H9 (cell line): ENCODE measurements at regions not wholly inside any gene's neighbourhood (a gene's known extent, or its start where the extent isn't known, plus 50 kb on each side); places are given as distances from the start of the nearest gene placed in this dataset.

Source experiments
- DNase-seq: peaks from one replicate; pipeline ENCODE4 v3.0.0-alpha.2; 2017
- H2AFZ ChIP-seq: one replicate; pipeline ENCODE4 v1.6.1; 2013; ENCODE audit warnings: mild to moderate bottlenecking, low read length, control low read depth, moderate library complexity
- H2AK5ac ChIP-seq: 2 replicates; pipeline ENCODE4 v1.6.1; 2013; ENCODE audit warnings: low read length, control low read depth, mixed read lengths; ENCODE audit not compliant: insufficient read length
- H2BK120ac ChIP-seq: one replicate; pipeline ENCODE4 v1.6.1; 2013; ENCODE audit warnings: low read depth, mild to moderate bottlenecking, low read length, control low read depth, inconsistent platforms; ENCODE audit not compliant: poor library complexity, severe bottlenecking
- H2BK12ac ChIP-seq: 2 replicates; pipeline ENCODE4 v1.6.1; 2013; ENCODE audit warnings: low read length, control low read depth, mixed read lengths, low read depth; ENCODE audit not compliant: insufficient read length
- H2BK15ac ChIP-seq: 2 replicates; pipeline ENCODE4 v1.6.1; 2013; ENCODE audit warnings: low read depth, low read length, control low read depth
- H2BK20ac ChIP-seq: one replicate; pipeline ENCODE4 v1.6.1; 2013; ENCODE audit warnings: low read depth, mild to moderate bottlenecking, low read length, control low read depth, inconsistent platforms; ENCODE audit not compliant: poor library complexity, severe bottlenecking
- H2BK5ac ChIP-seq: 2 replicates; pipeline ENCODE4 v1.6.1; 2013; ENCODE audit warnings: low read length, control low read depth, mixed read lengths; ENCODE audit not compliant: insufficient read length
- H3K14ac ChIP-seq: 2 replicates; pipeline ENCODE4 v1.6.1; 2013; ENCODE audit warnings: low read length, control low read depth; ENCODE audit not compliant: insufficient read depth
- H3K18ac ChIP-seq: 2 replicates; pipeline ENCODE4 v1.6.1; 2013; ENCODE audit warnings: low read depth, mild to moderate bottlenecking, mixed read lengths, low read length, control low read depth; ENCODE audit not compliant: insufficient read length
- H3K23ac ChIP-seq: 2 replicates; pipeline ENCODE4 v1.6.1; 2013; ENCODE audit warnings: low read length, control low read depth, mixed read lengths, low read depth; ENCODE audit not compliant: insufficient read length
- H3K23me2 ChIP-seq: 2 replicates; pipeline ENCODE4 v1.6.1; 2013; ENCODE audit warnings: low read depth, mild to moderate bottlenecking, mixed read lengths, low read length, control low read depth; ENCODE audit not compliant: insufficient read length, poor library complexity, severe bottlenecking
- H3K27ac ChIP-seq: 2 replicates; pipeline ENCODE4 v1.5.1; 2013; ENCODE audit warnings: low read length, control low read depth, mixed read lengths, low read depth; ENCODE audit not compliant: insufficient read length
- H3K27me3 ChIP-seq: 2 replicates; pipeline ENCODE4 v1.6.1; 2013; ENCODE audit warnings: low read length, control low read depth, inconsistent platforms; ENCODE audit not compliant: insufficient read depth
- H3K4ac ChIP-seq: 2 replicates; pipeline ENCODE4 v1.6.1; 2013; ENCODE audit warnings: low read depth, mild to moderate bottlenecking, control low read depth, inconsistent platforms, low read length, moderate library complexity
- H3K4me1 ChIP-seq: 2 replicates; pipeline ENCODE4 v1.6.1; 2013; ENCODE audit warnings: low read length, control low read depth, inconsistent platforms; ENCODE audit not compliant: insufficient read depth
- H3K4me2 ChIP-seq: 2 replicates; pipeline ENCODE4 v1.6.1; 2013; ENCODE audit warnings: low read length, control low read depth, mixed read lengths; ENCODE audit not compliant: insufficient read length, insufficient read depth
- H3K56ac ChIP-seq: 2 replicates; pipeline ENCODE4 v1.6.1; 2013; ENCODE audit warnings: low read depth, mild to moderate bottlenecking, mixed read lengths, low read length, control low read depth; ENCODE audit not compliant: insufficient read length
- H3K79me1 ChIP-seq: 2 replicates; pipeline ENCODE4 v1.6.1; 2013; ENCODE audit warnings: low read depth, mild to moderate bottlenecking, moderate library complexity, low read length, control low read depth, inconsistent platforms; ENCODE audit not compliant: insufficient read depth, poor library complexity, severe bottlenecking
- H3K79me2 ChIP-seq: 2 replicates; pipeline ENCODE4 v1.6.1; 2013; ENCODE audit warnings: low read length, control low read depth, inconsistent platforms; ENCODE audit not compliant: insufficient read depth
- H3K9ac ChIP-seq: 2 replicates; pipeline ENCODE4 v1.6.1; 2013; ENCODE audit warnings: low read length, control low read depth, mixed read lengths; ENCODE audit not compliant: insufficient read length; ENCODE audit errors: extremely low read depth
- H3K9me3 ChIP-seq: one replicate; pipeline ENCODE4 v1.6.1; 2013; ENCODE audit warnings: low read depth, low read length, inconsistent platforms; ENCODE audit not compliant: control insufficient read depth
- H3T11ph ChIP-seq: one replicate; pipeline ENCODE4 v1.6.1; 2013; ENCODE audit warnings: mild to moderate bottlenecking, low read length, control low read depth, inconsistent platforms
- H4K20me1 ChIP-seq: one replicate; pipeline ENCODE4 v1.6.1; 2013; ENCODE audit not compliant: control insufficient read depth, insufficient read length, insufficient read depth
- H4K5ac ChIP-seq: 2 replicates; pipeline ENCODE4 v1.6.1; 2013; ENCODE audit warnings: low read depth, mild to moderate bottlenecking, mixed read lengths, low read length, control low read depth; ENCODE audit not compliant: insufficient read length
- H4K8ac ChIP-seq: replicated peaks from 2 replicates; pipeline ENCODE4 v1.6.1; 2013; ENCODE audit warnings: low read length, control low read depth, mixed read lengths, low read depth; ENCODE audit not compliant: insufficient read length
- H4K91ac ChIP-seq: 2 replicates; pipeline ENCODE4 v1.6.1; 2013; ENCODE audit warnings: low read depth, mild to moderate bottlenecking, moderate library complexity, mixed read lengths, low read length, control low read depth; ENCODE audit not compliant: insufficient read length
- H3K27ac Mint-ChIP-seq, 3 experiments: 2 replicates in 2 of 3; 3 replicates in 1 of 3; pipeline ENCODE4 v1.8.0; 2020 to 2021; ENCODE audit warnings: mixed read lengths in 3 of 3, mild to moderate bottlenecking in 1 of 3, moderate library complexity in 1 of 3
- H3K27me3 Mint-ChIP-seq: 2 replicates; pipeline ENCODE4 v1.8.0; 2021; ENCODE audit warnings: low read depth, mild to moderate bottlenecking, moderate library complexity, mixed read lengths
- H3K36me3 Mint-ChIP-seq, 3 experiments: 2 replicates in 2 of 3; 3 replicates in 1 of 3; pipeline ENCODE4 v1.8.0; 2020 to 2021; ENCODE audit warnings: low read depth in 3 of 3, mixed read lengths in 3 of 3; ENCODE audit not compliant: insufficient read depth in 1 of 3
- H3K4me1 Mint-ChIP-seq, 2 experiments: 2 replicates each; pipeline ENCODE4 v1.8.0; 2020; ENCODE audit warnings: mixed read lengths in 2 of 2
- H3K4me3 Mint-ChIP-seq, 2 experiments: 2 replicates in 1 of 2; 3 replicates in 1 of 2; pipeline ENCODE4 v1.8.0; 2020 to 2021; ENCODE audit warnings: mild to moderate bottlenecking in 2 of 2, mixed read lengths in 2 of 2, moderate library complexity in 1 of 2
- H3K9me3 Mint-ChIP-seq, 2 experiments: 2 replicates in 1 of 2; 3 replicates in 1 of 2; pipeline ENCODE4 v1.8.0; 2020; ENCODE audit warnings: mild to moderate bottlenecking in 2 of 2, mixed read lengths in 2 of 2, moderate library complexity in 1 of 2
- WGBS: extraction: QIAGEN DNeasy Blood & Tissue Kit; methylation state at CpG from one replicate; pipeline ENCODE4 v1.1.7; 2013; ENCODE audit warnings: missing lambda C conversion rate, low lambda C conversion rate, mixed read lengths; ENCODE audit not compliant: insufficient read length; ENCODE audit errors: extremely low coverage; 5-methylcytosine and 5-hydroxymethylcytosine counted together
- TF ChIP-seq, protein P1 (sequence below): fragments of 200-600 bp; sonication (generic); conservative IDR thresholded peaks from 3 replicates; pipeline ENCODE4 v1.8.0; 2021; ENCODE audit warnings: antibody characterized with exemption, mild to moderate bottlenecking

- no peak overlapping the region for H2AFZ ChIP-seq
- H3K79me1 ChIP-seq: no peaks in the 10 kb centered on the region
- no peak overlapping the region for H3K56ac ChIP-seq
- no peak overlapping the region for H3K18ac ChIP-seq
- no peak overlapping the region for H4K91ac ChIP-seq
- no peak overlapping the region for H3K14ac ChIP-seq
- no CpG with 5 or more reads among the region's 3 CpGs for WGBS
- no peak overlapping the region for H2BK5ac ChIP-seq
- no peaks in the 10 kb centered on the region for H3K9me3 ChIP-seq
- no peak overlapping the region for H4K8ac ChIP-seq
- H3K27me3 Mint-ChIP-seq: peaks cover 1% of the 10 kb centered on the region; the same call in 1 of the 2 replicates
- no peak overlapping the region for H2BK15ac ChIP-seq
- peaks cover 0 to 5% (median 0%) of the 10 kb centered on the region in 3 experiments; a peak in 3 of 7 replicates for H3K36me3 Mint-ChIP-seq
- no peak overlapping the region for H3K4ac ChIP-seq
- no peak overlapping the region for H4K5ac ChIP-seq
- no peaks in the 10 kb centered on the region for H3K27me3 ChIP-seq
- no peak for DNase-seq
- H3K4me1 Mint-ChIP-seq: 0 out of 4 replicates have a peak, but pooled peaks cover 0 to 4% of the 10 kb centered on the region in 2 experiments
- no peak overlapping the region for H2BK120ac ChIP-seq
- no peak overlapping the region for H3T11ph ChIP-seq
- no peak overlapping the region for H3K4me3 Mint-ChIP-seq
- no peak overlapping the region for H3K4me2 ChIP-seq
- H2BK12ac ChIP-seq: no peak overlapping the region
- no peaks in the 10 kb centered on the region for H3K23me2 ChIP-seq
- H3K9me3 Mint-ChIP-seq: peaks cover 4 to 9% of the 10 kb centered on the region in 2 experiments; a peak in 4 of 5 replicates
- H3K23ac ChIP-seq: no peak overlapping the region
- no peaks in the 10 kb centered on the region for H4K20me1 ChIP-seq
- H2BK20ac ChIP-seq: no peak overlapping the region
- H3K9ac ChIP-seq: no peak overlapping the region
- no peak overlapping the region for H2AK5ac ChIP-seq
- H3K27ac ChIP-seq: no peak overlapping the region
- H3K79me2 ChIP-seq: no peaks in the 10 kb centered on the region
- TF ChIP-seq, protein P1, sequence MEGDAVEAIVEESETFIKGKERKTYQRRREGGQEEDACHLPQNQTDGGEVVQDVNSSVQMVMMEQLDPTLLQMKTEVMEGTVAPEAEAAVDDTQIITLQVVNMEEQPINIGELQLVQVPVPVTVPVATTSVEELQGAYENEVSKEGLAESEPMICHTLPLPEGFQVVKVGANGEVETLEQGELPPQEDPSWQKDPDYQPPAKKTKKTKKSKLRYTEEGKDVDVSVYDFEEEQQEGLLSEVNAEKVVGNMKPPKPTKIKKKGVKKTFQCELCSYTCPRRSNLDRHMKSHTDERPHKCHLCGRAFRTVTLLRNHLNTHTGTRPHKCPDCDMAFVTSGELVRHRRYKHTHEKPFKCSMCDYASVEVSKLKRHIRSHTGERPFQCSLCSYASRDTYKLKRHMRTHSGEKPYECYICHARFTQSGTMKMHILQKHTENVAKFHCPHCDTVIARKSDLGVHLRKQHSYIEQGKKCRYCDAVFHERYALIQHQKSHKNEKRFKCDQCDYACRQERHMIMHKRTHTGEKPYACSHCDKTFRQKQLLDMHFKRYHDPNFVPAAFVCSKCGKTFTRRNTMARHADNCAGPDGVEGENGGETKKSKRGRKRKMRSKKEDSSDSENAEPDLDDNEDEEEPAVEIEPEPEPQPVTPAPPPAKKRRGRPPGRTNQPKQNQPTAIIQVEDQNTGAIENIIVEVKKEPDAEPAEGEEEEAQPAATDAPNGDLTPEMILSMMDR: no peak
- H3K4me1 ChIP-seq: no peaks in the 10 kb centered on the region
- H3K27ac Mint-ChIP-seq: no peak overlapping the region
These were observed 130.8 kb downstream of the SAMD5 start for GRCh38 chr6:147639279-147639678.
